GM23338 (cell line): ENCODE measurements at regions not wholly inside any gene's neighbourhood (a gene's known extent, or its start where the extent isn't known, plus 50 kb on each side); places are given as distances from the start of the nearest gene placed in this dataset.
"Not testable (repeated sequence)": the region's sequence is repeated elsewhere in the genome, so short reads cannot be mapped to it uniquely, and the experiment has no call there.

Experiments
- ATAC-seq: fragments of 200-7000 bp; cut with Tn5 transposase; 3 replicates; pipeline ENCODE4 v1.9.1; 2020
- DNase-seq: peaks from one replicate; pipeline ENCODE4 v3.0.0-alpha.2; 2015; ENCODE audit warnings: low spot score
- H2AFZ ChIP-seq: fragments of 200-600 bp; sonication (generic); 2 replicates; pipeline ENCODE4 v1.8.0; 2016; ENCODE audit warnings: antibody characterized with exemption, mild to moderate bottlenecking, moderate library complexity
- H3F3A ChIP-seq: fragments of 200-600 bp; sonication (generic); replicated peaks from 2 replicates; pipeline ENCODE4 v1.8.0; 2017; ENCODE audit warnings: antibody characterized with exemption, mixed run types, low read depth
- H3K27ac ChIP-seq: fragments of 200-600 bp; sonication (generic); 2 replicates; pipeline ENCODE4 v1.6.1; 2016; ENCODE audit warnings: low read depth
- H3K27me3 ChIP-seq: fragments of 200-600 bp; sonication (generic); 2 replicates; pipeline ENCODE4 v1.8.0; 2016; ENCODE audit warnings: mild to moderate bottlenecking, mixed run types, moderate library complexity; ENCODE audit not compliant: insufficient read depth
- H3K36me3 ChIP-seq: fragments of 200-600 bp; sonication (generic); 2 replicates; pipeline ENCODE4 v1.8.0; 2016; ENCODE audit warnings: mild to moderate bottlenecking; ENCODE audit not compliant: insufficient read depth
- H3K4me1 ChIP-seq: fragments of 200-600 bp; sonication (generic); 2 replicates; pipeline ENCODE4 v1.8.0; 2016; ENCODE audit warnings: mild to moderate bottlenecking, moderate library complexity; ENCODE audit not compliant: insufficient read depth
- H3K4me2 ChIP-seq: fragments of 200-600 bp; sonication (generic); 2 replicates; pipeline ENCODE4 v1.7.1; 2017; ENCODE audit warnings: mixed run types
- H3K4me3 ChIP-seq: fragments of 200-600 bp; sonication (generic); 2 replicates; pipeline ENCODE4 v1.6.1; 2016; ENCODE audit warnings: mixed run types
- H3K79me2 ChIP-seq: fragments of 200-600 bp; sonication (generic); replicated peaks from 2 replicates; pipeline ENCODE4 v1.8.0; 2017; ENCODE audit warnings: mild to moderate bottlenecking; ENCODE audit not compliant: insufficient read depth
- H3K9me2 ChIP-seq: fragments of 200-600 bp; sonication (generic); 2 replicates; pipeline ENCODE4 v1.8.0; 2017; ENCODE audit not compliant: insufficient read depth
- H4K20me1 ChIP-seq: fragments of 200-600 bp; sonication (generic); replicated peaks from 2 replicates; pipeline ENCODE4 v1.8.0; 2017; ENCODE audit warnings: mild to moderate bottlenecking; ENCODE audit not compliant: insufficient read depth
- H3K27ac Mint-ChIP-seq: 2 replicates; pipeline ENCODE4 v1.8.0; 2020; ENCODE audit warnings: inconsistent platforms, mild to moderate bottlenecking, moderate library complexity, mixed read lengths
- H3K27me3 Mint-ChIP-seq: 3 replicates; pipeline ENCODE4 v1.8.0; 2022; ENCODE audit warnings: low read depth, mild to moderate bottlenecking, moderate library complexity, mixed read lengths, inconsistent platforms; ENCODE audit not compliant: insufficient read depth, poor library complexity
- H3K36me3 Mint-ChIP-seq: 3 replicates; pipeline ENCODE4 v1.8.0; 2021; ENCODE audit warnings: low read depth, mild to moderate bottlenecking, inconsistent platforms, moderate library complexity, mixed read lengths
- H3K4me1 Mint-ChIP-seq: 3 replicates; pipeline ENCODE4 v1.8.0; 2020; ENCODE audit warnings: mild to moderate bottlenecking, inconsistent platforms, mixed read lengths
- H3K4me3 Mint-ChIP-seq: 3 replicates; pipeline ENCODE4 v1.8.0; 2021; ENCODE audit warnings: moderate library complexity, mild to moderate bottlenecking, inconsistent platforms, mixed read lengths
- H3K9me3 Mint-ChIP-seq: 3 replicates; pipeline ENCODE4 v1.8.0; 2020; ENCODE audit warnings: moderate library complexity, mild to moderate bottlenecking, inconsistent platforms, mixed read lengths
- CTCF ChIP-seq, 2 experiments: fragments of 200-600 bp in 1 of 2; sonication (generic) in 1 of 2; conservative IDR thresholded peaks; 2 replicates each; pipeline versions ENCODE4 v1.5.1 to v1.6.1; 2016 to 2017; ENCODE audit warnings: antibody characterized with exemption in 2 of 2, low read depth in 2 of 2, mild to moderate bottlenecking in 2 of 2, moderate library complexity in 1 of 2

- H3K36me3 Mint-ChIP-seq, H3K4me2 ChIP-seq, H3K36me3 ChIP-seq, H3K4me1 Mint-ChIP-seq, H3K27ac Mint-ChIP-seq, H2AFZ ChIP-seq, H3K4me1 ChIP-seq, H3K9me3 Mint-ChIP-seq, H3K27me3 Mint-ChIP-seq, H3K4me3 ChIP-seq, H3K9me2 ChIP-seq, H3K79me2 ChIP-seq, ATAC-seq, H3K27me3 ChIP-seq, H3K4me3 Mint-ChIP-seq, H3K27ac ChIP-seq, H4K20me1 ChIP-seq, H3F3A ChIP-seq: not testable (repeated sequence)
- TF ChIP-seq CTCF (conservative IDR thresholded peaks at IDR 0.05; ENCODE audit: low read depth in 2 of 2): 0 out of 4 replicates have a peak, but pooled peaks of 1 of the 2 experiments have one; percentile 4
- peak; percentile 1 for DNase-seq
These were observed 473.0 kb downstream of the SPATA31A1 start for GRCh38 chr9:39828457-39828856.
